Activated T-cell treated with anti-CD3 and anti-CD28 coated beads, Interleukin-2, amount 50 U/mL, for 48 hours (primary cell): ENCODE measurements at regions not wholly inside any gene's neighbourhood (a gene's known extent, or its start where the extent isn't known, plus 50 kb on each side); places are given as distances from the start of the nearest gene placed in this dataset.
"Not testable (repeated sequence)": the region's sequence is repeated elsewhere in the genome, so short reads cannot be mapped to it uniquely, and the experiment has no call there.

Experiments
- DNase-seq, 2 experiments: peaks; one replicate each; pipeline ENCODE4 v3.0.0-alpha.2; 2020

DNA sequence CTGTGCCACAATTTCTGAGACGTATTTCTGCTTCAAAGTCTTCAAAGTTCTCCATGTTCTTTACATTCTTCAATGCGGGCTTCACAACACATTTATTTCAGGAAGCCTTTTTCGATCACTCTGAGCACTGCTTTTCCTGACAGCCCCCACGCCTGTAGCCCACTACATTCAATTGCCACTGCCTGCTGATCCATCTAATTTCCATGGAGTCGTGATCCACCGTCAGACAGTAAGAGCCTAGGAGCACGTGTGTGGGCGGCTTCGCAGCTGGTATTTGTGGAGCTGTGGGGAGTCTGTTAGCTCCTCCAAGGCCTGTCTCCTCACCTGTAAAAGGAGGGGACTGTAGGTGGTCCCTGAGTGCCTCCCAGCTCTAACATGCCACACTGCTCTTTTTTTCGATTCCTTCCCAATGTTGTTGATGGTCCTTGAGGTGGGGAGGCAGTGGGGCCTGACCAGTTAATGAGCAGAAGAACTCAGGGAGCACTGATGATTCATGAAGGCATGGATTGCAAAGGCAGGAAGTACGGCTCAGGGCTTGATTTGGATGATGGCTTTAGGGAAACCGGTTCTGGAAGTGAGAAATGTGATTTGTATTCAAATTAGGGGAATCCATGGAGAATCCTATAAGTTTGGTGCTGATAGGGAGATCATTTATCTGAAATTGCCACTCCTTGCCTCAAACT is 401.1 kb upstream of the PODXL start:
- DNase-seq = no peak

DNA sequence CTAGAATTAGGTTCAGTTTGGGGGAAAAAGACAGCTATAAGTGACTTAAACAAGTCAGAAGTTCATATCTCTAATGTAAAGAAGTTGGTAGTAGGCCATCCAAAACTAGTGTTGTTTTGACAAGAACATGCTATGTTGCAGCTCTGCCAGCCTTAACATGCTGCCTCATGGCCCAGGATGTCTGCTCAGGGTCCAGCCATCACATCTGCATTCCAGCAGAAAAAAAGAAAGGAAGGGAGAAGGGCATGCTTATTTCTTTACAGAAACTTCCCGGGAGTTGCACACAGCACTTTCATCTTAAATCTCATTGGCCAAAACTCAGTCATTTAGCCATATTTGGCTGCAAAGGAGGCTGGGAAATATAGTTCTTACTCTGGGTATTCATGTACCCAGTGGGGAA is 400.4 kb upstream of the PODXL start:
- no peak for DNase-seq

DNA sequence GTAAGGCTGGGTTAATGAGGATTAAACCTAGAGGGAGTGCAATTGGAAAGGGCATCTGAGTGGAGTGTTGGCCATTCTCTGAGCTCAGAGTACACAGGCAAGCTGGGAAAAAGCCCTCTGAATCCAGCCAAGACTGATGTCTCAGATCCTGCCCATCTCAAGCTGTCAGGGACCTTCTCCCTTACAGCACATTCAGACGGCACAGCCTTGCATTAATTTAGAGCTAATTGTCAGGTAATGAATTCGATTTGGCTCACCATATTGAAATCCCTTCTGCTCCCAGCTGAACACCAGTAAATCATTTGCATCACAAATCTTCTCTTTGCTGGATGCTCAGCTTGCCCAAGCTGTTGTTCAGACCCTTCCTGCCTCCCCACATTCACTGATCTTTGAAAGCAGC is 399.3 kb upstream of the PODXL start:
- no peak for DNase-seq

DNA sequence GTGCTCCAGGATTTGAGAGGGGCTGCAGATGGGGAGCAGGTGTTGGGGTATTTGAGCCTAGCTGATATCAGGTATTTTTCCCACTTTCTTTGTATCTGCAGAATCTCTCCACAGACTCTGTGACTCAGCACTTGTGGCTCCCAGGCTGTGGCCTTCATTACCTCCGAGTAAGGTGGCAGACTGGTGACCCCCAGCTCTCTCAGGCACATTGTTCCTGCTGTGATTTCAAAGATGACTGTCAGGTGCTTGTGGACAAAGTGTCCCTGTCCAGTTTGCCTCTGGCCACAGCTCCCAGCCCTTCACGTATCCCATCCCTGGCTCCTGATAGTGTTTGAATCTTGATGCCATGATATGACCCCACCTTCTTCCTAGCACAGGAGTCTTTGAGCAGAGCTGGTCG is 396.8 kb upstream of the PODXL start:
- no peak for DNase-seq

DNA sequence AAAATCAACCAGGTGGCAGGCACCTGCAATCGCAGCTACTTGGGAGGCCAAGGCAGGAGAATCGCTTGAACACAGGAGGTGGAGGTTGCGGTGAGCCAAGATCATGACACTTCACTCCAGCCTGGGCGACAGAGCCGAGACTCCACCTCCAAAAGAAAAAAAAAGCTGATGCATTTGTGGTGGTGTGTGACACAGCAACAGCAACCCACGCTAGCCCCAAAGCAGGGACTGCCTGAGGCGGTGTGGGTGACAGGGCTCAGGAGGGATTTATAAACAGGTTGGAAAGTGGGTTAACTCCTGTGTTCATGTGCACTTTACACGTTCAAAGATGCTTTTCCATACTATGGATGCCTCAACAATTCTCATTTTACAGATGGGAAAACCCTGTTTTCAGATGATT is 395.9 kb upstream of the PODXL start:
- DNase-seq = no peak

DNA sequence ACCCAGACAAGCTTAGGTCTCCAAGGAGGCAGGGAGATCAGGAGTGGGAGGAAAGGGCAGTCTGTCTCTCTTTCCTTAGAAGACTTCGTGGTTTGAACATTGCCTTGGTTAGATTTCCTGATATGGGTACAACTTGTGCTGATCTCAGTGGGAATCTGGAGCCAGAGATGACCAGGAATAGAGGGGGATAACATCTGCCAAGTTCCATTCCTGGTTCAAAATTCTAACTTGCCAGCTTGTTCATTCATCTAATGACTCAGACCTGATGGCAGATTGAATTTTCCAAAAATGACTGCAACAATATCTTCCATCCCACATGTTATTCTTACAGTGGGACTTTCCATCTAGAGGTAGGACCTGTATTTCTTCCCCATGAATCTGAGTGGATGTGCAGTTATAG is 394.3 kb upstream of the PODXL start:
- DNase-seq = no peak

DNA sequence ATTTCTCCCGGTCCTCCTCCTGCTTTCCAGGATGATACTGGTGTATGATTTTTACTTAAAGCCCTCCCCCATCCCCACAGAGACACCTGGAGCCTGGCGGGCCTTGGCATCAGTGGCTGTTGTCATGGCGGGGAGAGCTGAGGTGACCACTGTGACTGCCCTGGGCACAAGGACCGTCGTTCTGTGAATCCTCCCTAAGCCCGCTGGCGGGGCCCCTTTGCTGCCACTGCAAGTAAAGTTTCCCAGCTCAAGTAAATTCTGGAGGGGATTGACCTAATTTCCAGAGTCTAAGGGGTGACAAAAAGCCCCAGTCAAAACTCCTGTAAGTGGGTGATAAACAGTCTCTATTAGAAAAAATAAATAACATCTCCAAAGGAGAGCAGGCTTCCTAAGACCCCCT is 393.2 kb upstream of the PODXL start:
- no peak for DNase-seq

DNA sequence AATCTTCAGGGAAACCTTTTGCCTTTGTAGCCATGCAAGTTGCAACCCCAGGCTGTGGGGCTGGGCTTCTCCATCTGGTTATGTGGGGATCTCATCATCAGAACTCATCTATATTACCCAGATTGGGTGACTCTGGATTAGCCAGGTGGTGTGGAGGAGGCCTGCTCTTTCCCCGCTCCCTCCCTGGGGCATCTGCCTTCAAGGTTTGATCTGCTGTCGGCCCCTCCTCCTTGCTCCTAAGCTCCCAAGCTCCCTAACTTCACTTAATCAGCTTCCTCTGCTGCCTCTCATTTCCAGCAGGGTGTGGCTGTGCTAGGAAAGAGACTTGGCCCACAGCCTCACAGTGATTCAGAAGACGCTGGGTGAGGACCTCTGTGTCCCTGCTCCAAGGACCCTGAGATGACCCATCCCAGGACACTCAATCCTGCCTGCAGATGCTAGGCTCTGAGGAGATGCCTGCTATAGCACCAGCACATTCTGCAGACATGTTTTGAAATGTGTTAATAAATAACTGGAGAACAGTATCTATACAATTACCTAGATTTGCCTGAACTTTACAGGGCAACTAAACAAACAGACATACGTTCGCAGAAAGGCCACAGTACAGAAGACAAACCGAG is 392.1 kb upstream of the PODXL start:
- no peak for DNase-seq

DNA sequence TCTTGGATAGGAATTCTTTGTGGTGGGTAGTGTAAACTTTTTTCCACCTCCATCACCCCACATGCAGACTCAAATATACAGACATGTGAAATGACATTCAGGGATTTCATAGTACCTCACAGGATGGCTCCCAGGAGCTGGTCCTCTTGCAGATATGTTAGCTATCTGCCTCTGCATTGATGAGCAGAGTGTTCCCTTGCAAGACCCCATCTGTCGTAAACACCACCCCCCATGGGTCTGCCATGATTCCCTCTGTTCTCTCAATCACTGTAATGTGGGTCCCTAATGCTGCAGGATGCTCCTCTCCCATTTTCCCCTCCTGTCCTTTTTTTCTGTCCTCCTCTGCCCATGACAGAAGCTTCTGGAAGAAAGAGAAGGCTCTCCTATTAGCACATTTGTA is 391.2 kb upstream of the PODXL start:
- DNase-seq = no peak

DNA sequence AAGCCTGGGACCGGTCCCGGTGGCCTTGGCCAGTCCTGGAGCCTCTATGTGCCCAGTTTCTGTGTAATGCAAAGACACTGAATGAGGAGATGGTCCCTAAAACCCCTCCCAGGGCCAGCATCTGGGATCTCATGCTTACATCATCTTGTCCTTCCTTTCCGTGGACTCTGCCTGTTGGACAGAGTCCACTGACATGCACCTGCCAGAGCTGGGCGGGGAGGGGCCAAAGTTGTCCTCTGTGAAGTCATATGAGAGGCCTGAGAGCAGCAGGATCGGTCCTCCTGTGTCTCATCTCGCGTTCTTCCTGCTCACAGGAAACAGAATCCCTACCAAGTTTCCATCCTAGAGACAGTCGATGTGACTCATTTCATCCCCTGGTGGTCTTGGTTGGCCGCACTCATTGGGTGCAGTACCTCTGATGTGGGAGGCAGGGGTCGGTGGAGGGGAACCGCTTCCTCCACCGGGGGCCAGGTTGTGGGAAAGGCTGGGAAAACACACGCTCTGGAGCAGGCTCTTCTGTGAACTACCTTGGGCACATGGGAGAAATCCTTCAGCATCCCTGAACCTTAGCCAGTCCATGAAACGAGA is 389.6 kb upstream of the PODXL start:
- no peak for DNase-seq

DNA sequence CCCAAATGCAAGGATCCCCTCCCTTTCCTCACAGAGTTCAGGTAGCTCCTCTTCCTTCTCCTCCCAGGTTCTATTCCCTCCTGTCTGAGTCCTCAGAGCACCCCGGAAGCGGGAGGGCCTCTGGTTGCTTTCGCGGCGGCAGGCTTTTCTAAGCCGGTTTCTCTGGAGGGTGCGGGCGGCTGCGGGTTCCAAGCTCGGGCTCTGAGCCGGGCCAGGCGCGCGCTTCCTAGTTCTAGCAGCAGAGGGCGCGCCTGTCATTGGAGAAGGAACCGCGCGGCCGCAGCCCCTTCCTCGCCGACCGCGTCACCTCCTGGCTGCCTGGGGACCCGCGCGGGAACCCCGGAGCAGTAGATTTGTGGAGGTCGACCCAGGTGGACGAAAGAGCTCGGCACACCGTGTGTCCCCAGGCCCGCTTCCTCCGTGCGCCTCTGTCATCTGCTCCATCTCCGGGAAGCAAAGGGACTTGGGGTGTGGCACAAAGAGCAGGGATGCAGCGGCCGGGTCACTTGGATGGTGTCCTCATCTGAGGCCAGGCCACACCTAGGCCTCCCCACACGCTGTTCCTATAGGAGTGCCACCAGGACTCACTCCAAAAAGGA is 389.0 kb upstream of the PODXL start:
- peak; percentile 48 to 63 for DNase-seq

DNA sequence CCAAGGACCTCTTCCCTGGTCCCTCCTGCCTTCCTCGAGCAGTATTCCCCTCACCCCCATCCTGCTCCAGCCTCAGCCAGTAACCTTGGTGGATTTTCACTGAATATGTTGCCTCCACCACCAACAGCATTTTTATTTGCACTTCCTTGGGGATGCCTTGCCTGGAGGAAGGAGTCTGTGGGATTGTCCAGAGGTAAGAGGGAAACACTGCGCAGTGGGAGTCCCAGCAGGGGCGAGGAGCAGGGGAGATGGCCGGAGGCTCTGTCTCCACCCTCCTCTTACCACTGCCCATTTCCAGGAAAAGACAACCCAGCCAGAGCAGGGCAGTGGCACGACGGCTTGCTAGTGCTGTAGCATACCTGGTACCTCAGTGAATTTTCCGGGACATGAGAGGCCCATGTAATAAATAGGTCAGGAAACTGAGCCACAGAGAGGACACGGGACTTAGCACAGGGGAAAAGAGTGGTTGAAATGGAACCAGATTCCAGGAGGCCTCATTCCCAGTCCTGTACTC is 388.2 kb upstream of the PODXL start:
- no peak for DNase-seq

DNA sequence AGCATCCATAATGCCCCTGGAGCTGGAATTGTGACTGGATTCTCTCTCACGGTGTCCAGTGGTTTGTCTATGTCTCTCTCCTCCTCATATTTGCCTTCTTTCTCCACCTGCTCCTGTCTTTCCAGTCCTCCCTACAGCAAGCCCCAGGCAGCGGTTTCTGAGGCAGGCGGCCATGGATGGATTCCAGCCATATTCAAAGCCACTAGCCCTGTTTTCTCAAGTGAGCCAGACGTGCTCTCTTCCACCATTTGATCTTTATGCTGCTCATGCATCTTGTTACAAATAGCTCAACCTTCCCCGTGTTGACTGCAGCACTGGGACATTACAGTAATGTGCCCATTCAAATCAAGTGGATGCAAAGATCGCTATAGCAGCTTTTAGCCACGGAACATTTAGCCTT is 387.2 kb upstream of the PODXL start:
- no peak for DNase-seq

DNA sequence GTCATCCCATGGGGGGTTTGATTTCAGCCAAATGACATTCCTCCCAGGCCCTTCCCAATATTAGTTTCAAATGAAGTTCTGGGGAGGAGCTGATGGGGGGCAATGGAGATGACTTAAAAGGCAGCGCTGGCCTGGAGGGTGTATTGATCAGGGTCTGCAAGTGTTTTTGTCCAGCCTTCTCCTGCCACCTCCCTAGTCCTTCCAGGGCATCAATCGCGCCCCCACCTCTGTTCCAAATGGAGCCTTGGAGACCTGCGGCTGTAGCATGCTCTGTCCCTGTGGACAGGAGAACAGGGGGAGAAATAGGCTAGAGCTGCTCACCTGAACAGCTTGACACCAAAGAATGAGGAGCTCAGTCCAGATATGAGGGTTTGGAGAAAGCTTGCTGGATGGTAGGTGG is 386.8 kb upstream of the PODXL start:
- no peak for DNase-seq

DNA sequence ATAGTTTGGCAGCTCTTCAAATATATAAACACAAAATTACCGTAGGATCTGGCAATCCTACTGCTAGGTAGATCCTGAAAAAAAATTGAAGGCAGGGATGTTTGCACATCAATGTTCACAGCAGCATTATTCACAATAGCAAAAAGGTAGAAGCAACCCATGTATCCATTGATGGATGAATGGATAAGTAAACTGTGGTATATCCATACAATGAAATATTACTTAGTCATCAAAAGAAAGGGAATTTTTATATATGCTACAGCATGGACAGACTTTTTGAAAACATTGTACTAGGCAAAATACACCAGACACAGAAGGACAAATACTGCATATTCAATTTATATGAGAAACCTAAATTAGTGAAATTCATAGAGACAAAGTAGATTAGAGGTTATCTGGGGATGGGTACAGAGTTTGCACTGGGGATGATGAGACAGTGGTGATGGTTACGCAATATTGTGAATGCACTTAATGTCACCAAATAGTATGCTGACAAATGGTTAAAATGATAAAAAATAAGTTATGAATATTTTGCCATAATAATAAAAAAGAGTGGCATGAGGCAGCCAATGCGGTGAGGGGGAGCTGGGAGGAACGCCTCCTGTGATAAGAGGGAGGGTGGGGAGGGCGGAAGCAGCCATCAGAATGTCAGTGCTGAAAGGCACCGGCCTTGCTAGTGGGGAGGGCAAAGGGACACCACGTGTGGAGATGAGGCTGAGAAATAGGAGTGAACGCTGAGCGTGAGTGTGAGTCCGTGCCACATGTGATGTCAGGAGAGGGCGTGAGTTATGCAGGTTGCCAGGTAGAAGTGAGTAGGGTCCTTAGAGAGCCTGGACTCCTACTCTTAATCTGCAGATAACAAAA is 386.1 kb upstream of the PODXL start:
- DNase-seq = no peak

DNA sequence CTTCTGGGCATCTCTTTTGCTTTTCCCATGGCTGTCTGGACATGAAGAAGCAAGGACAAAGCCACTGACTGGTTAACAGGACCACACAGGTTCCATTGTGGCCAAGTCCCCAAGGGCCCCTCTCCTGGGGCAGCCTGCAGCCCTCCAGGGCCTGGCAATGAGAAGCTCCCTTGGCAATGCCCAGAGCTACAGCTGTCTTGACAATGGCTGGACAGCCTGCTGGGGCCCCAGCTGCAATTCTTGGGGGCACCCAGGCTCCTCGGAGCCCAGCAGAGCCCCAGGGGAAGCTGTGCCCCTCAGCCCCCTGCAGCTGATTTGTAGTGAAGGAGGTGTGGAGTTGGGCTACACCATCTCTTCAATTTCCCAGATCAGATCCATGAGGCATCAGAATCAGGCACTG is 384.9 kb upstream of the PODXL start:
- DNase-seq = no peak

DNA sequence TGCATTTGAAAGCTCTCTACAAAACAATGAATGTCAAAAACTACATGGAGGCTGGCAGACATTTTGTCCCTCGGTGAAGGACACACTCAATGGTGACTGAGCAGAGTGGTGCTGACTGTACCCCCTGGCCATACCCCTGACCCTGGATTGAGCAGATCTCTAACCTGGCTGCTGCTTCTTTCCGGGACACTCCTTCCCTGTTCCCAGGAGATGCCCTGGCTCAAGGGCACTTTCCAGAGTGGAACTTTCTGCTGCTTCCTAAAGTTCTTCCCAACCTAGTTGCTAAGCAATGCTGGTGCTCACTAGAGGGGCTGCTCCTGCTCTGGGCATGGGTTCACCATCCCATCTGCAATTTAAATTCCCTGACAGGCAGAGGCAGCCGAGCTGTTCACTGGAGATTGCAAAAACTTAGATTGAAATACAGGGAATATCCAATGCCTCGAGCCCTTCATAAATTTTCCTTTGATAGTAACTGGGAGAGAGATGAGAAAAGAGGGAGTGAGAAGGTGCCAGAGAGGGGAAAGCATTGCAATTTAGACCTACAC is 384.3 kb upstream of the PODXL start:
- no peak for DNase-seq

DNA sequence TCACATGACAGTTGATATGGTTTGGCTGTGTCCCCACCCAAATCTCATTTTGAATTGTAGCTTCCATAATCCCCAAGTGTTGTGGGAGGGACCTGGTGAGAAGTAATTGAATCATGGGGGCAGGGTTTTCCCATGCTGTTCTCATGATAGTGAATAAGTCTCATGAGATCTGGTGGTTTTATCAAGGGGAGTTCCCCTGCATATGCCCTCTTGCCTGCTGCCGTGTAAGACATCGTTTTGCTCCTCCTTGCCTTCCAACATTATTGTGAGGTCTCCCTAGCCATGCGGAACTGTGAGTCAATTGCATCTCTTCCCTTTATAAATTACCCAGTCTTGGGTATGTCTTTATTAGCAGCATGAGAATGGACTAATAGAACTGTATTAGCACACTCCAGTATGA is 382.4 kb upstream of the PODXL start:
- DNase-seq = not testable (repeated sequence)

DNA sequence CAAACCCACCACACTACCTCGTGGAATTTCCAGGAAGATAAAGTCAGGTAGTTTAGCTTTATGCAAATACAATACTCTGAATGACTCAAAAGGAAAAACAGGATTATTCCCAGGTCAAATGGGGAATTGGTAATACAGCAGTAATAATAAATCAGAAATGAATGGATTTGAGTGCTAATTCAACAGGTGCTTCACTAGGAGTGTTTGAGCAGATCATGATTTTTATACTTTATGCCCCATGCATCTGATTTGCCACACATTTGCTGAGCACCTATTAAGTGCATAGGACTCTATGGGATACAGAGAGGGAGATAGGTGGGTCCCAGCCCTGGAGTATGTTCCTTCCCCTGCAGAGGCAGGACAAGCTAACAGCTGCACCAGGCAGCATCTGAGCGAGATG is 381.4 kb upstream of the PODXL start:
- no peak for DNase-seq

DNA sequence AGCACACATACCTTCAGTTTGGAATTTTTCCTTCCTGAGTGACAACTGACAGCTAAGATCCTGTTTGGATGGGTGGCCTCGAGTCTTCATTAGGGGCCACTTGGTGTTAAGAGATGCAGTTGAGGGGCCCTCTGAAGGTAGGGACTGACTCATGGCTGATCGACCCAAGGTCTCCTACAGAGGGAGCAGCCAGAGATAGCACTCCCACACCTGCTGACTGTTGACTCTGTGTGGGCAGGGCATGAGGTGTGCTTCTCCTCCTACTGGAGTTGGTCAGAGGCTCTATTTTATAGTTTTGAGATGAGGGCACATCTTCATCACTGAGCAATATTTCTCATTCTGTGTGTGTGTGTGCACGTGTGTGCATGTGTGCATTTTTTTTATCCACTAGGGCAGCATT is 378.8 kb upstream of the PODXL start:
- DNase-seq = no peak

DNA sequence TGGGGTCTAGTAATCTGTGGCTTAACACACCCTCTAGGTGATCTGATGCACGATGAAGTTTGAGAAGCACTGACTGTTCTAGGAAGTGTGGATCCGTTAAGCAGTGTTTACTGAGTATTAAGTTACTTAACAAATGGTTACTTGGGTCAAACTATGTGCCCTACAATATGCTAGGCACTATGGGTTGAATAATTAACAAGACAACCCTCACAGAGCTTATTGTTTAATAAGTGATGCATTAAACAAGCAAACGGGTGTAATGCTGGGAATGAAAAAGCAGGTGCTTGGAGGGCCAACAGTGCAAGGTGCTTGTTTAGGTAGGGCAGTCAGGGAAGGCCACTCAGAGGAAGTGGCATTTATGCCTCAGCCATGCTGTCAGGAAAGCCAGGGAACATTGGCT is 378.0 kb upstream of the PODXL start:
- no peak for DNase-seq

DNA sequence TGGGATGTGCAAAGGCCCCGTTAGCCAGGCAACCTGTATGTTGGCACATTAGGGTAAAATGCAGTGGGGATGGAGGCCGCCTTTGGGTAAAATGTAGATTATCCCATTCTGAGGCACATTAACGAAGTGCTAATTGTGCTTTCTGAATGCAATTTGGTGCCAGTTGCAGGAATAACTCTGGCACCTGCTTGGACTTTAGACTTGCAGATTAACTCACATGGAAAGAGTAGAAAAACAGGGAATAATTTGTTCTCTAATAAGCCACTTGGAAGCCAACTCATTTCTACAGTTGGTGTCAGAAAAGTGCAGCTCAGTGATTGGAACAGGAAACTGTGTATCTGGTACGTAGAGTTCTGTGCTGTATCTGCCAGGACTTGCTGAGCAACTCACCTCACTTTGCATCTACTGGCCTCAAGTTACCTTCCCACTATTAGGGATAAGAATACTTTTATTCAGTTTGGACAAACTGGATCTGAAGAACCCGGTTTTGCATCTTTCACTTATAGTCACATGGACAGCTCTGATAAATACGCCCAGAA is 377.4 kb upstream of the PODXL start:
- DNase-seq = no peak

DNA sequence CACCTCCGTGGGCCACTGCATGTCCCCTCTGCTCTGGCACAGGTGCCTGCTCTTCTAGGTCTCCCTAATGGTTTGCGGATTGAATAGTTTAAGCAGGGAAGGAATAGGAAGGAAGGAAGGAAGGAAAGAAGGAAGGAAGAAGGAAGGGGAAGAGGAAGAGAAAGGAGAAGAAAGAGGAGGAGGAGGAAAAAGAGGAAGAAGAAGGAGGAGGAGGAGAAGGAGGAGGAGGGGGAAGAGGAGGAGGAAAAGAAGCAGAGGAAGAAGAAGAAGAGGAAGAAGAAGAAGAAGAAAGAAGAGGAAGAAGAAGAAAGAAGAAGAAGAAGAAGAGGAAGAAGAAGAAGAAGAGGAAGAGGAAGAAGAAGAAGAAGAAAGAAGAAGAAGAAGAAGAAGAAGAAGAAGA is 376.8 kb upstream of the PODXL start:
- DNase-seq = not testable (repeated sequence)
